Calu3 (cell line): ENCODE measurements at regions not wholly inside any gene's neighbourhood (a gene's known extent, or its start where the extent isn't known, plus 50 kb on each side); places are given as distances from the start of the nearest gene placed in this dataset.

Experiments
- BruUV-seq: library from RNA; stranded (reverse); fragments of 400-500 nt; replicated peaks from 2 replicates; lab custom pipeline; 2021; lab: Mats Ljungman, UMichigan
- CTCF ChIA-PET: fragments of 300-600 bp; sonication (Branson Sonifier 250); formaldehyde crosslinking; loops from one replicate; lab custom pipeline; 2022; ENCODE audit warnings: antibody characterized with exemption; lab: Charles Lee
- DNase-seq: peaks from one replicate; pipeline ENCODE4 v3.0.0; 2022
- H3K27ac Mint-ChIP-seq: one replicate; pipeline ENCODE4 v1.8.0; 2022; ENCODE audit warnings: mixed read lengths; ENCODE audit not compliant: unreplicated experiment
- H3K27me3 Mint-ChIP-seq: one replicate; pipeline ENCODE4 v1.8.0; 2022; ENCODE audit warnings: mixed read lengths; ENCODE audit not compliant: unreplicated experiment
- H3K36me3 Mint-ChIP-seq: one replicate; pipeline ENCODE4 v1.8.0; 2022; ENCODE audit warnings: mild to moderate bottlenecking, moderate library complexity, mixed read lengths; ENCODE audit not compliant: insufficient read depth, unreplicated experiment
- H3K4me1 Mint-ChIP-seq: one replicate; pipeline ENCODE4 v1.8.0; 2022; ENCODE audit warnings: mild to moderate bottlenecking, low read depth, mixed read lengths; ENCODE audit not compliant: unreplicated experiment
- H3K4me3 Mint-ChIP-seq: one replicate; pipeline ENCODE4 v1.8.0; 2022; ENCODE audit warnings: mild to moderate bottlenecking, low read depth, moderate library complexity, mixed read lengths; ENCODE audit not compliant: unreplicated experiment
- H3K9me3 Mint-ChIP-seq: one replicate; pipeline ENCODE4 v1.8.0; 2022; ENCODE audit warnings: low read depth, mixed read lengths; ENCODE audit not compliant: unreplicated experiment
- intact Hi-C: fragments of 100-400 bp; cut with micrococcal nuclease; formaldehyde crosslinking; loops from one replicate; pipeline ENCODE4 v1.10.0; 2022; ENCODE audit not compliant: unreplicated experiment
- TF ChIP-seq, protein P1 (sequence below): fragments of 200-600 bp; IDR thresholded peaks from one replicate; pipeline ENCODE4 v1.8.0; 2022; ENCODE audit warnings: antibody characterized with exemption; ENCODE audit not compliant: unreplicated experiment

DNA sequence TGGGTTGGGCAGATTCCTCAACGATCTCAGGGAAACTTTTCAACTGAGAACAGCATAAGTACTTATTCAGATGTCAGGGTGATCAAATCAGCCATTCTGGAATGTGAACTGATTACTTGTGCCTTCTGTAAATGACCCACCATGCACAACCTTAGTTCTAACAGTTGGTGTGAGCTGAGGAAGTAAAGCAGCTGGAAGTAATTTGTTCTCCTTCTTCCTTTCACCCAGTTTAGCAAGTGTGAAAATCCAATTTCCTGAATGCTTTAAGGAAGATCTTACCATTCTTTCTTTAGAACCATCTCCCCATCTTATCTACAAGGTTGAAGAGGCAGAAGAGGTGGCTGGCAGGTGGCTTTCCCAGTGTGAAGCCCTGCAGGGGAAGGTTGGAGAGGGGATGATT lies 781.6 kb downstream of the ETS1 start:
- DNase-seq, result no peak
- H3K4me1 Mint-ChIP-seq, result no peaks in the 10 kb centered on the region
- TF ChIP-seq, protein P1, sequence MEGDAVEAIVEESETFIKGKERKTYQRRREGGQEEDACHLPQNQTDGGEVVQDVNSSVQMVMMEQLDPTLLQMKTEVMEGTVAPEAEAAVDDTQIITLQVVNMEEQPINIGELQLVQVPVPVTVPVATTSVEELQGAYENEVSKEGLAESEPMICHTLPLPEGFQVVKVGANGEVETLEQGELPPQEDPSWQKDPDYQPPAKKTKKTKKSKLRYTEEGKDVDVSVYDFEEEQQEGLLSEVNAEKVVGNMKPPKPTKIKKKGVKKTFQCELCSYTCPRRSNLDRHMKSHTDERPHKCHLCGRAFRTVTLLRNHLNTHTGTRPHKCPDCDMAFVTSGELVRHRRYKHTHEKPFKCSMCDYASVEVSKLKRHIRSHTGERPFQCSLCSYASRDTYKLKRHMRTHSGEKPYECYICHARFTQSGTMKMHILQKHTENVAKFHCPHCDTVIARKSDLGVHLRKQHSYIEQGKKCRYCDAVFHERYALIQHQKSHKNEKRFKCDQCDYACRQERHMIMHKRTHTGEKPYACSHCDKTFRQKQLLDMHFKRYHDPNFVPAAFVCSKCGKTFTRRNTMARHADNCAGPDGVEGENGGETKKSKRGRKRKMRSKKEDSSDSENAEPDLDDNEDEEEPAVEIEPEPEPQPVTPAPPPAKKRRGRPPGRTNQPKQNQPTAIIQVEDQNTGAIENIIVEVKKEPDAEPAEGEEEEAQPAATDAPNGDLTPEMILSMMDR, result no peak
- no peak overlapping the region for H3K27ac Mint-ChIP-seq
- CTCF ChIA-PET, result no interaction called here
- no peaks in the 10 kb centered on the region for H3K9me3 Mint-ChIP-seq
- H3K4me3 Mint-ChIP-seq, result no peak overlapping the region
- H3K27me3 Mint-ChIP-seq, result peaks cover 8% of the 10 kb centered on the region
- H3K36me3 Mint-ChIP-seq, result no peaks in the 10 kb centered on the region
- intact Hi-C loops, result no loop called here
- BruUV-seq, result no TSS peak

DNA sequence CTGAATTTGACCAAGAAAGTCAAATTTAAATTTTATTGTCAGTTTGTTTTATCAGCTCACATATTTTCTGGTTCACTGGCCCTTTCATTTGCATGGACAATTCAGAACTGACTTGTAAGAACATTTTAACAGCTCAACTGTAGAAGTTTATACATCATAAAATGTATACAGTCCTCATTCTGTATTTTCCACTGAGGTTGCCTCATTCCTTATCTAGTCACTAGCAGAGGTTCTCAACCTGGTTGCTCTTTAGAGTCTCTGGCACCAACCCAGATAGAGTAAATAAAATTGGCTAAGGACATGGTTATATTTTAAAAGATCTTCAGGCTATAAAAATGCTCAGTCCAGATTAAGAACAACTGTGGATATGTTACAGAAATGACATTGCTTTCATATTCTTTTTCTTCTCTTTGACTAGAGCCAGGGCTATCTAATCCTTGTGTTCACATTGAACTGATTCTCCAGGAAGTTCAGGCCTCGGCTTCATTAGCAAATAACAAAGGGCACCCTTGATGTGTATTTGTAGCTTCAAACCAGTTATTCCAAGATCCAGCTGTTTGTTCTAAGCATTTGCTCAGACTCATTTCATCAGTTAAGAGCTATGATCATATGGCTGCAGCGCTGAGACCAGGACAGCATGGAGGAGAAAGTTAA lies 782.5 kb downstream of the ETS1 start:
- intact Hi-C loops, result no loop called here
- no TSS peak for BruUV-seq
- Mint-ChIP-seq H3K4me3 (no peak overlapping the region), H3K9me3 (no peaks in the 10 kb centered on the region), H3K27me3 (no peaks in the 10 kb centered on the region), H3K36me3 (no peaks in the 10 kb centered on the region), H3K27ac (no peak overlapping the region), H3K4me1 (no peaks in the 10 kb centered on the region)
- CTCF ChIA-PET, result no interaction called here
- TF ChIP-seq, protein P1, result no peak
- no peak for DNase-seq

DNA sequence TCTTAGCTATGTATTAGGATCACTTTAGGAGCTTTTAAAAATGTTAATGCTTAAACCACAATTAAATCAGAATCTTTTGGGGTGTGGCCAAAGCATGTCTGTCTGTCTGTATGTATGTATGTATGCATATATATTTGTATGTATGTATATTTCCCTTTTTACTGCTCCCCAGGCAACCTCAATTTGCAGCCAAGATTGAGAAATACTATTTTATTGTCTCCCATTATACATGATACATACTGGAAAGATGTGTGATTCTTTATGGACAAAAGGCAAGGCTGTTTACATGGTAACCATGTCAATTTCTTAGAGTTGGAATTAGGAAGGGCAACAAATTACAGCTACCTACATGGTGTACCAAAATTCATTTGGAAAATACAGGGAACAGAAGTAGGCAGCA lies 783.6 kb downstream of the ETS1 start:
- TF ChIP-seq, protein P1, result no peak
- no peak for DNase-seq
- H3K9me3 Mint-ChIP-seq, result no peaks in the 10 kb centered on the region
- no peaks in the 10 kb centered on the region for H3K27me3 Mint-ChIP-seq
- H3K4me1 Mint-ChIP-seq, result no peaks in the 10 kb centered on the region
- H3K36me3 Mint-ChIP-seq, result no peaks in the 10 kb centered on the region
- no peak overlapping the region for H3K27ac Mint-ChIP-seq
- no peak overlapping the region for H3K4me3 Mint-ChIP-seq
- BruUV-seq, result no TSS peak
- intact Hi-C loops, result no loop called here
- CTCF ChIA-PET, result no interaction called here

DNA sequence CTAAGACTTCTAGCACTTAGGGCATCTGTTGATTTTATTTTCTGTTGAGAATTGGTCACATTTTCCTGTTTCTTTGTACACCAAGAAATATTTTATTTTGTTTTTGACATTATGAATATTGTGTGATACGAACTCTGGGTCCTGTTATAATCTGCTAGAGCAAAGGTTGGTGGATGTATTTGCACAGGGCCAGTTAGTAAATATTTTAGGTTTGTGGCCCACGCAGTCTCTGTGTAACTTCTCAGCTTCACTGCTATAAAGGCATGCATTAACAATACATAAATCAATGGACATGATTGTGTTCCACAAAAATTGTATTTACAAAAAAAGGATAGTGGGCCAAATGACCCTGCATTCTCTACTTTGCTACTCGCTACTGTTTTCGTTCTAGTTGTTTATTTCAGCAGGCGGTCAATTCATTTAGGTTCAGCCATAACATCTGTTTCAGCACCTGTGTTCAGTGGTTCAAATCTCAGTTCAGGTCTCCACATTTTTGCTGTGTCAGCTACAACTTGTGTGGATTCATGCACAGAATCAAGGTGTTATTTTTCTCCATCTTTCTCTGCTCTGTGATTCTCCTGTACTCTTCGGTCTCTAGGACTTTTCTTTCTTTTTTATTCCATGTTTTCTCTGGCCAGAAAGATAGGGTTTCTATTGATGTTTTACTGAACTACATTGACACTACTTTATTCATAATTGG lies 786.2 kb downstream of the ETS1 start:
- no peak overlapping the region for H3K27ac Mint-ChIP-seq
- no TSS peak for BruUV-seq
- no peaks in the 10 kb centered on the region for H3K4me1 Mint-ChIP-seq
- H3K27me3 Mint-ChIP-seq, result no peaks in the 10 kb centered on the region
- CTCF ChIA-PET, result no interaction called here
- intact Hi-C loops, result no loop called here
- H3K4me3 Mint-ChIP-seq, result no peak overlapping the region
- TF ChIP-seq, protein P1, result no peak
- H3K9me3 Mint-ChIP-seq, result no peaks in the 10 kb centered on the region
- H3K36me3 Mint-ChIP-seq, result no peaks in the 10 kb centered on the region
- no peak for DNase-seq
